Panc1 (cell line): ENCODE measurements at regions not wholly inside any gene's neighbourhood (a gene's known extent, or its start where the extent isn't known, plus 50 kb on each side); places are given as distances from the start of the nearest gene placed in this dataset.

Experiments used
- ATAC-seq: fragments of 200-7000 bp; cut with Tn5 transposase; 2 replicates; pipeline ENCODE4 v1.9.1; 2020; ENCODE audit warnings: mild to moderate bottlenecking, moderate library complexity
- BruUV-seq: library from RNA; stranded (reverse); fragments of 400-500 nt; replicated peaks from 2 replicates; lab custom pipeline; 2021; lab: Mats Ljungman, UMichigan
- CTCF ChIA-PET: fragments of 300-600 bp; sonication (Branson Sonifier 250); formaldehyde crosslinking; loops from one replicate; lab custom pipeline; 2022; ENCODE audit warnings: antibody characterized with exemption; lab: Charles Lee
- POLR2A ChIA-PET: fragments of 300-600 bp; sonication (Branson Sonifier 250); formaldehyde crosslinking; loops from one replicate; lab custom pipeline; 2022; ENCODE audit warnings: antibody characterized with exemption; lab: Charles Lee
- DNase-seq: peaks from one replicate; pipeline ENCODE4 v3.0.0-alpha.2; 2010; ENCODE audit warnings: low read depth, low spot score
- H3K27ac ChIP-seq: 2 replicates; pipeline ENCODE4 v1.5.1; 2011; ENCODE audit warnings: mild to moderate bottlenecking, low read length, inconsistent platforms
- H3K27me3 ChIP-seq: fragments of 200-500 bp; sonication (Bioruptor generic); 2 replicates; pipeline ENCODE4 v1.6.0; 2014; ENCODE audit warnings: low read length, inconsistent platforms; ENCODE audit not compliant: control insufficient read depth, insufficient read depth
- H3K36me3 ChIP-seq: fragments of 200-500 bp; sonication (Bioruptor generic); 2 replicates; pipeline ENCODE4 v1.5.1; 2014; ENCODE audit warnings: inconsistent platforms, mild to moderate bottlenecking, low read length, moderate library complexity; ENCODE audit not compliant: control insufficient read depth, insufficient read depth
- H3K4me1 ChIP-seq: 2 replicates; pipeline ENCODE4 v1.5.1; 2011; ENCODE audit warnings: inconsistent platforms, mild to moderate bottlenecking, low read length, moderate library complexity; ENCODE audit not compliant: control insufficient read depth, insufficient read depth
- H3K4me3 ChIP-seq, 2 experiments: 2 replicates each; pipeline ENCODE4 v1.5.1; 2011 to 2012; ENCODE audit warnings: low read depth in 2 of 2, low read length in 2 of 2, mild to moderate bottlenecking in 2 of 2, inconsistent platforms in 1 of 2, moderate library complexity in 1 of 2
- H3K9me3 ChIP-seq: fragments of 200-500 bp; sonication (Bioruptor generic); 2 replicates; pipeline ENCODE4 v1.5.1; 2014; ENCODE audit warnings: low read depth, mild to moderate bottlenecking, inconsistent platforms, low read length, moderate library complexity; ENCODE audit not compliant: control insufficient read depth, insufficient read depth
- POLR2AphosphoS5 ChIP-seq: IDR thresholded peaks from 2 replicates; pipeline ENCODE4 v1.6.1; 2012; ENCODE audit warnings: mild to moderate bottlenecking, low read depth, low read length, moderate library complexity
- SIN3A ChIP-seq: IDR thresholded peaks from 2 replicates; pipeline ENCODE4 v1.6.1; 2012; ENCODE audit warnings: low read depth, mild to moderate bottlenecking, low read length, moderate library complexity, borderline replicate concordance; ENCODE audit not compliant: insufficient read depth
- TCF7L2 ChIP-seq: IDR thresholded peaks from 2 replicates; pipeline ENCODE4 v1.6.1; 2011; ENCODE audit warnings: mild to moderate bottlenecking, low read depth, low read length, inconsistent platforms
- in situ Hi-C: cut with HindIII; loops from 2 replicates; pipeline ENCODE4 v1.10.0; 2016; ENCODE audit warnings: low sequenced_read_pairs, low pct_unique_long_range_greater_than_20kb
- intact Hi-C: fragments of 100-400 bp; cut with micrococcal nuclease; formaldehyde crosslinking; loops from one replicate; pipeline ENCODE4 v1.10.0; 2022; ENCODE audit not compliant: unreplicated experiment
- TF ChIP-seq, protein P1 (sequence below): fragments of 450-650 bp; IDR thresholded peaks from 2 replicates; pipeline ENCODE4 v1.5.1; 2017; ENCODE audit warnings: mild to moderate bottlenecking
- TF ChIP-seq, protein P2 (sequence below), 2 experiments: IDR thresholded peaks; 2 replicates each; pipeline ENCODE4 v1.6.1; 2011 to 2012; ENCODE audit warnings: low read depth in 2 of 2, control low read depth in 1 of 2, low read length in 1 of 2, mild to moderate bottlenecking in 1 of 2, moderate library complexity in 1 of 2; ENCODE audit not compliant: insufficient read depth in 1 of 2

DNA sequence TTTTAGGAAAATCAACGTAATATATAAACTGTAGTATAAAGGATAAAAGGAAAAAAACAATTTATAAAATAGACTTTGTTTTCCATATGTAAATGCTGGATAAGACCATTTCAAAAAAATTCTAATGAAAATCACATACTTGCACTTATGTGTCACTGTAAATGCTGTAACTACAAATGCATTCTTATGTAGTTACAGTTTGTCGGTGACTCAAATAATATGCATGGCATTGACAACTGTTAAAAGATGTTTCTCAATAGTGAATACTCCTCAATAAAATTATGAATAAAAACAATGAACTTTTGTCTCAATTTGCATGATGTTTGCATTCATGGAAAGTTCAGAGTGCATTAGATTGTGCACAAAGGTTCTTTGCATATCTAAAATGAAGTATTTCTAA is 614.0 kb upstream of the CHRM3 start:
- no TSS peak for BruUV-seq
- Histone ChIP-seq H3K36me3 (no peaks in the 10 kb centered on the region), H3K4me3 (no peak overlapping the region), H3K27ac (no peak overlapping the region), H3K9me3 (no peaks in the 10 kb centered on the region), H3K27me3 (no peaks in the 10 kb centered on the region), H3K4me1 (no peaks in the 10 kb centered on the region)
- ChIA-PET POLR2A (no interaction called here), CTCF (no interaction called here)
- DNase-seq (no peak), ATAC-seq (no peak)
- in situ Hi-C loops = no loop called here
- intact Hi-C loops = no loop called here
- TF ChIP-seq SIN3A = no peak
- TF ChIP-seq POLR2AphosphoS5 = no peak
- TF ChIP-seq, protein P1, sequence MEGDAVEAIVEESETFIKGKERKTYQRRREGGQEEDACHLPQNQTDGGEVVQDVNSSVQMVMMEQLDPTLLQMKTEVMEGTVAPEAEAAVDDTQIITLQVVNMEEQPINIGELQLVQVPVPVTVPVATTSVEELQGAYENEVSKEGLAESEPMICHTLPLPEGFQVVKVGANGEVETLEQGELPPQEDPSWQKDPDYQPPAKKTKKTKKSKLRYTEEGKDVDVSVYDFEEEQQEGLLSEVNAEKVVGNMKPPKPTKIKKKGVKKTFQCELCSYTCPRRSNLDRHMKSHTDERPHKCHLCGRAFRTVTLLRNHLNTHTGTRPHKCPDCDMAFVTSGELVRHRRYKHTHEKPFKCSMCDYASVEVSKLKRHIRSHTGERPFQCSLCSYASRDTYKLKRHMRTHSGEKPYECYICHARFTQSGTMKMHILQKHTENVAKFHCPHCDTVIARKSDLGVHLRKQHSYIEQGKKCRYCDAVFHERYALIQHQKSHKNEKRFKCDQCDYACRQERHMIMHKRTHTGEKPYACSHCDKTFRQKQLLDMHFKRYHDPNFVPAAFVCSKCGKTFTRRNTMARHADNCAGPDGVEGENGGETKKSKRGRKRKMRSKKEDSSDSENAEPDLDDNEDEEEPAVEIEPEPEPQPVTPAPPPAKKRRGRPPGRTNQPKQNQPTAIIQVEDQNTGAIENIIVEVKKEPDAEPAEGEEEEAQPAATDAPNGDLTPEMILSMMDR = no peak
- TF ChIP-seq, protein P2, sequence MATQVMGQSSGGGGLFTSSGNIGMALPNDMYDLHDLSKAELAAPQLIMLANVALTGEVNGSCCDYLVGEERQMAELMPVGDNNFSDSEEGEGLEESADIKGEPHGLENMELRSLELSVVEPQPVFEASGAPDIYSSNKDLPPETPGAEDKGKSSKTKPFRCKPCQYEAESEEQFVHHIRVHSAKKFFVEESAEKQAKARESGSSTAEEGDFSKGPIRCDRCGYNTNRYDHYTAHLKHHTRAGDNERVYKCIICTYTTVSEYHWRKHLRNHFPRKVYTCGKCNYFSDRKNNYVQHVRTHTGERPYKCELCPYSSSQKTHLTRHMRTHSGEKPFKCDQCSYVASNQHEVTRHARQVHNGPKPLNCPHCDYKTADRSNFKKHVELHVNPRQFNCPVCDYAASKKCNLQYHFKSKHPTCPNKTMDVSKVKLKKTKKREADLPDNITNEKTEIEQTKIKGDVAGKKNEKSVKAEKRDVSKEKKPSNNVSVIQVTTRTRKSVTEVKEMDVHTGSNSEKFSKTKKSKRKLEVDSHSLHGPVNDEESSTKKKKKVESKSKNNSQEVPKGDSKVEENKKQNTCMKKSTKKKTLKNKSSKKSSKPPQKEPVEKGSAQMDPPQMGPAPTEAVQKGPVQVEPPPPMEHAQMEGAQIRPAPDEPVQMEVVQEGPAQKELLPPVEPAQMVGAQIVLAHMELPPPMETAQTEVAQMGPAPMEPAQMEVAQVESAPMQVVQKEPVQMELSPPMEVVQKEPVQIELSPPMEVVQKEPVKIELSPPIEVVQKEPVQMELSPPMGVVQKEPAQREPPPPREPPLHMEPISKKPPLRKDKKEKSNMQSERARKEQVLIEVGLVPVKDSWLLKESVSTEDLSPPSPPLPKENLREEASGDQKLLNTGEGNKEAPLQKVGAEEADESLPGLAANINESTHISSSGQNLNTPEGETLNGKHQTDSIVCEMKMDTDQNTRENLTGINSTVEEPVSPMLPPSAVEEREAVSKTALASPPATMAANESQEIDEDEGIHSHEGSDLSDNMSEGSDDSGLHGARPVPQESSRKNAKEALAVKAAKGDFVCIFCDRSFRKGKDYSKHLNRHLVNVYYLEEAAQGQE (IDR thresholded peaks at IDR 0.05; ENCODE audit: insufficient read depth in 1 of 2, low read depth in 2 of 2, low read length in 1 of 2) = no peak
- no peak for TF ChIP-seq TCF7L2

- Histone ChIP-seq H3K4me1 (no peaks in the 10 kb centered on the region), H3K36me3 (no peaks in the 10 kb centered on the region), H3K4me3 (no peak overlapping the region), H3K9me3 (0 out of 2 replicates have a peak, but pooled peaks cover 10% of the 10 kb centered on the region), H3K27ac (no peak overlapping the region), H3K27me3 (no peaks in the 10 kb centered on the region)
- intact Hi-C loops (no loop called here), in situ Hi-C loops (no loop called here)
- no TSS peak for BruUV-seq
- DNase-seq = no peak
- ChIA-PET POLR2A (no interaction called here), CTCF (no interaction called here)
- no peak for TF ChIP-seq TCF7L2
- no peak for TF ChIP-seq SIN3A
- no peak for TF ChIP-seq POLR2AphosphoS5
- TF ChIP-seq, protein P1 = no peak
- ATAC-seq = no peak
These were observed 619.0 kb upstream of the CHRM3 start for GRCh38 chr1:238767321-238767720.
